ENCODE measurements at regions not wholly inside any gene's neighbourhood (a gene's known extent, or its start where the extent isn't known, plus 50 kb on each side); places are given as distances from the start of the nearest gene placed in this dataset.

DNA sequence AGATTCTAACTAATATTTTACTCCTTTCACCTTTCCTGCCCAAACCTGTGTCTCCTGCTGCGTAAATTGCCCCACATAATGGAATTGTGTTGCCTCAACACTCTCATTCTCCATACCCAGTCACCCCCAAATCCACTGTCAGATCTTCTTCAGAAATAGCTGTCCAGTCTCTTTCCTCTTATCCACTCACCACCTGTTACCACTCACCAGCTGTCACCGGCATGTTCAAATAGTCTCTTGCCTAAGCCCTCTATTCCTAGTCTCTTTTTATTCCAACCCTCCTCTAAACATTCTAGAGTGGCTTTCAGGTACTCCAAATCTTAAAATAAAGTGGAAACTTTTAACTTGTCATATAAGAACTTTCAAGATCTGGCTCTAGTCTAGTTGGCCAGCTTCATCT, 262.0 kb upstream of the FBXL7 start:
- H3K4me3 Mint-ChIP-seq = no peak overlapping the region
- H3K4me1 Mint-ChIP-seq (ENCODE audit: low read depth) = no peaks in the 10 kb centered on the region
- no peak overlapping the region for H3K27ac Mint-ChIP-seq
- no peaks in the 10 kb centered on the region for H3K36me3 Mint-ChIP-seq (ENCODE audit: low read depth)
- intact Hi-C loops (cut with micrococcal nuclease) = no loop called here
- no peaks in the 10 kb centered on the region for H3K27me3 Mint-ChIP-seq (ENCODE audit: insufficient read depth)
- no peak for DNase-seq (ENCODE audit: low spot score)
- peaks cover 24% of the 10 kb centered on the region for H3K9me3 Mint-ChIP-seq

DNA sequence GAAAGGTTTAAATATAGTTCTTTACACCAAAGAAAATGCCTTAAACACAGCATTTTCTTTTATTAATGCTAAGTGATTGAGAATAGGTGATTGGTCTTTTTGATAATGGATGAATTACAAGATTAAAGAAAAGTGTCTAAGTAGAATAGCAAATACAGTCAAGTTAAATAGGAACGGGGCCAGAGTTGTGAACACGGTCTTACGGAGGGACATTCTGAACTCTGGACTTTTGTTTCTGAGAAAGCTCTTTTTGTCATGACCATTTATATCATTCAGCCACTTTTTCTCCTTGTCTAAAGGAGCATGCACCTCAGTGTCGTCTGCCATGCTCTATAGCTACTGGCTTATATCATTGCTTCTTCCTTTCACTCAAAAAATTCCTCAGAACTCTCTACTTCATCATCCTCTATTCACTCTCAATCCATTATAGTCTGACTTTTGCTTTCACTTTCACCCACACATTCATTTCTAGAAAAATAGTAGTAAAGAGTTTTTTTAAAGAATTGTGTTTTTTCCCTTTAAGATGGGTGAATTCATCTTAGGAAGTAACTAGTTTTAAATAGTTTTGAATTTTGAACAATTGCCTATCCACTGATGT, 263.0 kb upstream of the FBXL7 start:
- H3K27me3 Mint-ChIP-seq (ENCODE audit: insufficient read depth) = no peaks in the 10 kb centered on the region
- no peaks in the 10 kb centered on the region for H3K36me3 Mint-ChIP-seq (ENCODE audit: low read depth)
- no peak for DNase-seq (ENCODE audit: low spot score)
- H3K27ac Mint-ChIP-seq = no peak overlapping the region
- H3K9me3 Mint-ChIP-seq = peaks cover 19% of the 10 kb centered on the region
- intact Hi-C loops (cut with micrococcal nuclease) = no loop called here
- no peaks in the 10 kb centered on the region for H3K4me1 Mint-ChIP-seq (ENCODE audit: low read depth)
- H3K4me3 Mint-ChIP-seq = no peak overlapping the region

DNA sequence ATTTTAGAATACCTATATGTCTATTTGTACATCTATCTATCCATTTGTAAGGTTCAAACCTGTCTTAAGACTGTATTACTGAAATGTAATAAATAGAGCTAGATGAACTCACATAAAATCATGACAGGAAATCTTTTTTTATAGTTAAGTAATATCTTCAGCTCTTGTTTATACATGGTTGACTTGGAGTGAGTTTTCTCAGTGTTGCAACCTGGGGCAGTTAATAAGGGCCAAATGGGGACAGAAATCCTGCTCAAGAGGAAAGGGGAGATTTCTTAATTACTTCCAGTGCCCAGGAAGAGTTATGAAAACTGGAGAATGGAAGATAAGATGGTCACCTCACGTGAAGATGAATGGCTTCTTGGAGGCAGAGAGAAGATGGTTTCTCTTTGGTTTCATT, 265.1 kb upstream of the FBXL7 start:
- intact Hi-C loops (cut with micrococcal nuclease) = no loop called here

DNA sequence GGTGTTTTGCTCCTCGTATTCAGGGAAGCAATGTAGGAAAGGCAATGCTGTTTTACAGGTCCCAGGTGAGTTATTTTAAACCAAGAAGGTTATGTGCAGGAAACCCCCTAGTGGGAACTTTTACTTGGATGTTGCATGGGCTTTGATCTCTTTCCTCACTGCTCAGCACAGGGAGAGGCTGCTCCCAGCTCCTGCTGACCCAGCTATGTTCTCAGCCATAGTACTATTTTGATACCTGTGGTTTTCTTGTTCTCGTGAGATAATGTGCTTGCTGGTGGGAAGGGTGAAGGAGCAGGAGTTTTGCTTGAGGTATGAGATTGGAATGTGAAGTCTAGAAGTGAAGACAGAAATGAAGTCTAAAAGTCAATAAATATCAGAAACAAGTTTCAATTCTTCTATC, 265.6 kb upstream of the FBXL7 start:
- H3K4me3 Mint-ChIP-seq = no peak overlapping the region
- intact Hi-C loops (cut with micrococcal nuclease) = no loop called here
- H3K27ac Mint-ChIP-seq = no peak overlapping the region
- H3K36me3 Mint-ChIP-seq (ENCODE audit: low read depth) = no peaks in the 10 kb centered on the region
- DNase-seq (ENCODE audit: low spot score) = no peak
- H3K27me3 Mint-ChIP-seq (ENCODE audit: insufficient read depth) = no peaks in the 10 kb centered on the region
- H3K9me3 Mint-ChIP-seq = peaks cover 19% of the 10 kb centered on the region
- H3K4me1 Mint-ChIP-seq (ENCODE audit: low read depth) = no peaks in the 10 kb centered on the region

More for the DNA sequence above, 265.1 kb upstream of the FBXL7 start:
- DNase-seq (ENCODE audit: low spot score) = no peak
- no peaks in the 10 kb centered on the region for H3K4me1 Mint-ChIP-seq (ENCODE audit: low read depth)
- peaks cover 24% of the 10 kb centered on the region for H3K9me3 Mint-ChIP-seq
- H3K27me3 Mint-ChIP-seq (ENCODE audit: insufficient read depth) = no peaks in the 10 kb centered on the region
- no peak overlapping the region for H3K4me3 Mint-ChIP-seq
- H3K27ac Mint-ChIP-seq = no peak overlapping the region
- no peaks in the 10 kb centered on the region for H3K36me3 Mint-ChIP-seq (ENCODE audit: low read depth)

DNA sequence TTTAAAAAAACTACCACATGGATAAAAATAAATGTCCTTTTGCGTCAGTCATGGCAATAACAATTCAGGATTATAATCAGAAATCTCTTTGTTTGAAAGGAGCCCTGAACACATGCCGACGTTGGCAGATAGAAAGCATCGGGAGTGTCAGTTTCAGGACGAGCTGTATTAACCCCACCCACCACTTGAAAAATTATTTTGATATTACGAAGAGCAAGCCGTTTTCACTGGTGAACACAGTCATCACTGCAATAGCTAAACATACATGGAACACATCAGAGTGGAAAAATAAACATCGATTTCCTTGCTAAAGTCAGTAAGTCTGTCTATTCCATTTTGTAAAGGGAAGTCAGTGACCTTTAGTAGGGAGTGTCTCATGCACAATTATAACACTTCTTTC, 266.4 kb upstream of the FBXL7 start:
- H3K36me3 Mint-ChIP-seq (ENCODE audit: low read depth) = no peaks in the 10 kb centered on the region
- no peak for DNase-seq (ENCODE audit: low spot score)
- H3K27ac Mint-ChIP-seq = no peak overlapping the region
- H3K9me3 Mint-ChIP-seq = peaks cover 14% of the 10 kb centered on the region
- no peaks in the 10 kb centered on the region for H3K4me1 Mint-ChIP-seq (ENCODE audit: low read depth)
- no peaks in the 10 kb centered on the region for H3K27me3 Mint-ChIP-seq (ENCODE audit: insufficient read depth)
- intact Hi-C loops (cut with micrococcal nuclease) = no loop called here
- H3K4me3 Mint-ChIP-seq = no peak overlapping the region

DNA sequence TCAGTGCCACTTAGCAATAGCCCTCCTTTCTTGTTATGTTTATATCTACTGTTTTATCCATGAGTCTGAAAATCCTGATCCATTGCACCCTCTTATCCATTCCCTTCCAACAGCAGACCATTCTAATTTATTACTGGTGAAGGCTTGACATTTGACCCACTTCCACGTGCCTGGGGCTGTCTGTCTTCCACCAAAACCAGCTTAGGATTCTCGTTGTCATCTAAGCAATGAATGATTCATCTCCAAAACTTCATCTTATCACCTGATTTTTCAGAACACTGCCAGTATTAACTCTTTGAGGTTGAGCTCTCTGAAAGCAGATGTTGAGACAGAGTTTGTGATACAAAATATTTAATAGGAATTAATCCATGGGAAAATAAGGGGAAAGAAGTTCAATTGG, 277.8 kb upstream of the FBXL7 start:
- H3K9me3 Mint-ChIP-seq = peaks cover 4% of the 10 kb centered on the region
- no peak overlapping the region for H3K27ac Mint-ChIP-seq
- no peak for DNase-seq (ENCODE audit: low spot score)
- H3K4me3 Mint-ChIP-seq = no peak overlapping the region
- intact Hi-C loops (cut with micrococcal nuclease) = no loop called here
- no peaks in the 10 kb centered on the region for H3K27me3 Mint-ChIP-seq (ENCODE audit: insufficient read depth)
- no peaks in the 10 kb centered on the region for H3K4me1 Mint-ChIP-seq (ENCODE audit: low read depth)
- H3K36me3 Mint-ChIP-seq (ENCODE audit: low read depth) = no peaks in the 10 kb centered on the region

DNA sequence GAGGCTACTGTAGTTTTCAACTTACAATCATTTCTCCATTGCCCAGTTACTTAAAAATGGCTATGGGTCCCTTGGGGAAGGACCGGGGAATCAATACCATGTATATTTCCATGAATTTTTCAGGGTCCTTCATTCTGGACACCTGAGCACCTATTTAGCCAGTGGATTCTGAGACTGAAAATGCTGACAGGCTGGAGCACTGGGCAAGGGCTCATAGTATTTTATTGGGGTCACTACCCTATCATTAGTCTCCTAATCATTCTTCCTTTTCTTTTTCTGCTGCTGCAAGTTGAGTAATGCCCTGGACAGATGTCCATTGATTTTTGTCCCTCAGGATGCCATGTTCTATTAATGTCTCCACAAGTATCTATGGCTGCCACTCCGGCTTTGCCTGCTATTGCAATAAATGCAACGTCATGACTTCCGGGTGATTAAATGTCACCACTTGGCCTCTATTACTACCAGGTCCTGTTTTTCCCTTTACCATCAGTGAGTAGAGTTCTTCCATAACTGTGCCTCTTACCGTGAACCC, 279.3 kb upstream of the FBXL7 start:
- Mint-ChIP-seq H3K27ac (no peak overlapping the region), H3K9me3 (peaks cover 10% of the 10 kb centered on the region), H3K36me3 (ENCODE audit: low read depth) (no peaks in the 10 kb centered on the region), H3K4me1 (ENCODE audit: low read depth) (no peaks in the 10 kb centered on the region), H3K27me3 (ENCODE audit: insufficient read depth) (no peaks in the 10 kb centered on the region), H3K4me3 (no peak overlapping the region)
- intact Hi-C loops (cut with micrococcal nuclease) = no loop called here
- no peak for DNase-seq (ENCODE audit: low spot score)

DNA sequence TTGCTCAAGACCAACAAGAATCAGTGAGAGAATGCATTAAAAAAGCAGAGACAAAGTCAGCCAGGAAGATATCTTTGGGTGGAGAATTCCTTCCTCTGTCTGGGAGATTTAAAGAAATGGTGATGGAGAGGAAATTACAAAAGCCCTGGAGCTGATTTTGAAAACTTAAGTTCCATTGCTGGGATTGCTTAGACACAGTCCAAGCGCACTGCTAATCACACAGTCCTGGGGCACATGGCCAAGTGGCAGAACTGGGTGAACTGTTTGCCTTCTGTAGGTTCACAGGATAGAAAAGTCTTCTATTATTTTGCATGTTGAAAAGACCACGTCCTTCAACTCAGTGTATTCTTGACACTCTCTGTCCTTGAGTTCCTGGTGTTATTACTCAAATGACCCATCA, 284.9 kb upstream of the FBXL7 start:
- intact Hi-C loops (cut with micrococcal nuclease) = no loop called here
- Mint-ChIP-seq H3K9me3 (peaks cover 10% of the 10 kb centered on the region), H3K27me3 (ENCODE audit: insufficient read depth) (no peaks in the 10 kb centered on the region), H3K36me3 (ENCODE audit: low read depth) (no peaks in the 10 kb centered on the region), H3K4me3 (no peak overlapping the region), H3K4me1 (ENCODE audit: low read depth) (no peaks in the 10 kb centered on the region), H3K27ac (no peak overlapping the region)
- DNase-seq (ENCODE audit: low spot score) = no peak

DNA sequence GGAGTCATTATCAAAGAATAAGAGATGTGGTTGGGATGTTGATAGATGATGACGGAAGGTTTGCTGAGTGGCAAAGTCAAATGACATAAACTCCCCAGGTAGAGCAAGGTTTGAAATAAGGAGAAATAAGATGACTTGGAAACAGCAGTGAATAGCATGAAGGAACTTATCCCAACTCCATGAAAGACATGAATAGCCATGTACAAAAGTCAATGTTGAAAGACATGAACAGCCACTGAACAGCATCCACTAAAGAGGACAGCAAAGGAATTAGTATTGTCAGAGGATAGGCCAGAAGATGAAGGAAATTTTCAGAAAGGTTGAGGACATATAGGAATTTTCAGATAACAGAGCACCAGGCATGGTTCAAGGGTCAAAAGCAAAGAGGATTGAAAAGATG, 286.0 kb upstream of the FBXL7 start:
- DNase-seq (ENCODE audit: low spot score) = no peak
- H3K27me3 Mint-ChIP-seq (ENCODE audit: insufficient read depth) = no peaks in the 10 kb centered on the region
- peaks cover 10% of the 10 kb centered on the region for H3K9me3 Mint-ChIP-seq
- H3K36me3 Mint-ChIP-seq (ENCODE audit: low read depth) = no peaks in the 10 kb centered on the region
- no peak overlapping the region for H3K4me3 Mint-ChIP-seq
- H3K4me1 Mint-ChIP-seq (ENCODE audit: low read depth) = no peaks in the 10 kb centered on the region
- H3K27ac Mint-ChIP-seq = no peak overlapping the region
- intact Hi-C loops (cut with micrococcal nuclease) = no loop called here

DNA sequence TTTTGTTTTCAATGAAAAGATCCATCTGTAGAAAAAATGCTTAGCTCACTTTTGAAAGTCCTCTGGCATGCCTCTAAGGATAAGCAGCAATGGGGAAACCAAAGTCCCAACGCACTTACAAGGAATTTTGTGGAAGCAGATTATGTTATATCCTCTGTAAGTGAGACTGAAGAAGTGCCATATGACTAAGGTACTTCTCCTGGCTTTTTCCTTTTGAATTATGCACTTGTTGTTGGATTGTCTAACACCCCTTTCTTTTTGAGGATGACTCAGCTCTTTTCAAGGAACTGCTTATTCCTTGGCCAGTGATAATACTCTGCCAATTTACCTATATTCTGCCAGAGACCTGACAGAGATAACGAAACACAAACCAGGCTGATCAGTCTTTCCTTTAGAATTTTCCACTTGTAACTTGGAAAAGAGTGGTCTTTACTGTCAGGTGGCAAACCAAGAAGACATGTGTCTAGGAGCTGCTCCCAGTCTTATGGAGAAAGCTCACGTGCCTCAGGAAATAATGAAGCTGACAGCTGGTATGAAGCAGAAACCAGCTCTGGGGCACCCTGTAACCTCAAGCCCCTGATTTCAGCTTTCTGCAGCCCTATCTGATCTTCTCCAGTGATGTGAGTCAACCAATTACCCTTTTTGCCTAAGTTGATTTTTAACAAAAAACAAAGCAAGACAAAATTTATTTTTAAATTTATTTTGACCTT, 290.8 kb upstream of the FBXL7 start:
- intact Hi-C loops (cut with micrococcal nuclease) = no loop called here
- no peak for DNase-seq (ENCODE audit: low spot score)
- no peaks in the 10 kb centered on the region for H3K36me3 Mint-ChIP-seq (ENCODE audit: low read depth)
- H3K4me3 Mint-ChIP-seq = no peak overlapping the region
- H3K4me1 Mint-ChIP-seq (ENCODE audit: low read depth) = no peaks in the 10 kb centered on the region
- no peaks in the 10 kb centered on the region for H3K27me3 Mint-ChIP-seq (ENCODE audit: insufficient read depth)
- peaks cover 6% of the 10 kb centered on the region for H3K9me3 Mint-ChIP-seq
- no peak overlapping the region for H3K27ac Mint-ChIP-seq

DNA sequence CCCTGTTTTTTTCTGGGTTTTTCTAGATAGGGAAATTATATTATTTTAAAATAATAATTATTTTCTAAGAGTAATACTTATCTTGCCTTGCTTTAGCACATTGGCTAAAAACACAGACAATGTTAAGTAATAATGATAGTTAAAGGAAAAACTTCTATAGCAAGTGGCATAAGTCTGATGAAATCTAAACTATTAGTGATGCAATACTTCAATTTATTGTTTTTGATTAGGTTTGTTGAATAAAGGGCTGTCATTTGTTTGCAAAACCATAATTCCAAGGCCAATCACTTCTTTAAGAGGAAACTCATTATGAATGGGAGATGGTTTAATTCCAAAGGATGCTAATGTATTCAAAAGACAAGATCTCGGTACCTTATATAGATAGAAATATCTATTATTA, 293.8 kb upstream of the FBXL7 start:
- Mint-ChIP-seq H3K9me3 (peaks cover 11% of the 10 kb centered on the region), H3K4me3 (no peak overlapping the region), H3K4me1 (ENCODE audit: low read depth) (no peaks in the 10 kb centered on the region), H3K27ac (no peak overlapping the region), H3K27me3 (ENCODE audit: insufficient read depth) (no peaks in the 10 kb centered on the region), H3K36me3 (ENCODE audit: low read depth) (no peaks in the 10 kb centered on the region)
- no peak for DNase-seq (ENCODE audit: low spot score)
- intact Hi-C loops (cut with micrococcal nuclease) = no loop called here

DNA sequence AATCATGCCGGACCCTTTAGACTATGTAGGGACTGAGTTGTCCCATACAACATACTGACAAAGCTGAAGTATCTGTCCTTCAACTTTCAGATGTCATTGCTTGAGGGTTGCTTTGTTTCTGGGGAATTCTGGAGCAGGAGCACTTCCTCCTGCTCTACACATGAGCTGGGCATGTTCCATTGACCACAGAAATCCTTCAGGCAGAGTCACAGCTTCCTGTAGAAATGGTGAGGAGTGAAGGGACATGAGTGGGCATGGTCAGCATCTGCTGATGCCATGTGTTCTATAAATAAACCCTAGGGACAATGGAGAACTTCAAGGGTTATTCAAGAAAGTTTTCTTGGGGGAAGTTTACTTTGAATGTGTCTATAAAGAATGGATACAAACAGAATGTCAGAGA, 296.6 kb upstream of the FBXL7 start:
- no peaks in the 10 kb centered on the region for H3K27me3 Mint-ChIP-seq (ENCODE audit: insufficient read depth)
- no peaks in the 10 kb centered on the region for H3K4me1 Mint-ChIP-seq (ENCODE audit: low read depth)
- no peak overlapping the region for H3K4me3 Mint-ChIP-seq
- peaks cover 11% of the 10 kb centered on the region for H3K9me3 Mint-ChIP-seq
- no peaks in the 10 kb centered on the region for H3K36me3 Mint-ChIP-seq (ENCODE audit: low read depth)
- intact Hi-C loops (cut with micrococcal nuclease) = no loop called here
- no peak for DNase-seq (ENCODE audit: low spot score)
- H3K27ac Mint-ChIP-seq = no peak overlapping the region

DNA sequence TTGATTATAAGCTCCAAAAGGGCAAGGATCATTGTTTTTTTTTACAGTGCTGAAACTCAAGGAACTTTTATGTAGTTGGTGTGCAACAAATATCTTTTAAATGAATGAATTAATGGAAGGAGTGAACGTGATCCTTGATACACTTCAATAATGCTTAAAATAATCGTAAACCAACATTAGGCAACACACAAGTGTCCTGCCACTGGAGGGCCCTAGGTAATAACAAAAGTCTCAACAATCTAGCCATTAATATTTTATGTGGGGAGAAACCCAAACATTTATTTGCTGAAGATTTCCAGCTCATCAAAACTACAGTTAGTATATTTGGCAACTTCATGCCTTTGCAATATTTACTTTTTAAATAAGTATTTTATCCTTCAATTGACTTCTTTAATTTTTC, 309.0 kb upstream of the FBXL7 start:
- H3K4me1 Mint-ChIP-seq (ENCODE audit: low read depth) = no peaks in the 10 kb centered on the region
- H3K4me3 Mint-ChIP-seq = no peak overlapping the region
- intact Hi-C loops (cut with micrococcal nuclease) = no loop called here
- H3K36me3 Mint-ChIP-seq (ENCODE audit: low read depth) = no peaks in the 10 kb centered on the region
- no peak overlapping the region for H3K27ac Mint-ChIP-seq
- no peaks in the 10 kb centered on the region for H3K27me3 Mint-ChIP-seq (ENCODE audit: insufficient read depth)
- DNase-seq (ENCODE audit: low spot score) = no peak
- peaks cover 15% of the 10 kb centered on the region for H3K9me3 Mint-ChIP-seq

DNA sequence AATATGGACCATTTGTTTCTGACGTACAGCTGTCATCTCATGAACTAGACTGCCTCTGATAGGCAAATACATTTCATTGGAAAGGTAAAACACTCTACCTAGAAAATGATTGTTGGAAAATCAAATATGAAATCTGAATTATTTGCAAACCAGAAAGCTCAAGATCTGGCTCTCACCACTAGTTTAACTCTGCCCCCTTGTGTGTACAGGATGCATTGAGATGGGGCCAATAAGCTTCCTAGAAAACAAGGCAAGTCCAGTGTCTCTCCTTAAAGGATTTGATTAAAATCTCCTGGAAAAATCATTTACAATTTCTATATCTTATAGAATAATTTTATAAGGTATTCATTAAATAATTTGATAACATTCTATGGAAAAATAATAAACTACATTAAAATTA, 311.9 kb upstream of the ANKH start:
- intact Hi-C loops (cut with micrococcal nuclease) = no loop called here
- Mint-ChIP-seq H3K9me3 (peaks cover 6% of the 10 kb centered on the region), H3K4me3 (no peak overlapping the region), H3K36me3 (ENCODE audit: low read depth) (no peaks in the 10 kb centered on the region), H3K27ac (no peak overlapping the region), H3K4me1 (ENCODE audit: low read depth) (no peaks in the 10 kb centered on the region), H3K27me3 (ENCODE audit: insufficient read depth) (no peaks in the 10 kb centered on the region)
- no peak for DNase-seq (ENCODE audit: low spot score)
